ENCODE measurements at regions not wholly inside any gene's neighbourhood (a gene's known extent, or its start where the extent isn't known, plus 50 kb on each side); places are given as distances from the start of the nearest gene placed in this dataset.

DNA sequence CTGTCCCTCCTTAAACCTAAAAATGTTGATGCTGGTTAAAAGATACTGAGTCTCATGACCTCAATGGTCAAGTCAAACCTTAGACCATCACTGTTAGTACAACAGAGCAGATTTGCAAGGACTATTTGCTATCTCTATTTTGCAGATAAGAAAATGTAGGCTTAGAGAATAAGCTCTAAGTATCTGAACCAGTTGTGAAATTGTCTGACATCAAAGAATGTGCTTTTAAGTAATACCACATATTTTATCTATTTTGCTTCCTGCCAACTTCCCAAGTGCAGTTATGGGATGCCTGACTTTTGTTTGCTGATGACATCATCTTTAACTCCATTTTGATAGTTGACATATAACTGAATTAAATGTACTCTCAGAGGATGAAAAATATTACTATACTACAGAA, 83.6 kb upstream of the TMEM106B start:
- TF ChIP-seq POLR2A (IDR thresholded peaks at IDR 0.05), result no peak
- TF ChIP-seq, protein P1, sequence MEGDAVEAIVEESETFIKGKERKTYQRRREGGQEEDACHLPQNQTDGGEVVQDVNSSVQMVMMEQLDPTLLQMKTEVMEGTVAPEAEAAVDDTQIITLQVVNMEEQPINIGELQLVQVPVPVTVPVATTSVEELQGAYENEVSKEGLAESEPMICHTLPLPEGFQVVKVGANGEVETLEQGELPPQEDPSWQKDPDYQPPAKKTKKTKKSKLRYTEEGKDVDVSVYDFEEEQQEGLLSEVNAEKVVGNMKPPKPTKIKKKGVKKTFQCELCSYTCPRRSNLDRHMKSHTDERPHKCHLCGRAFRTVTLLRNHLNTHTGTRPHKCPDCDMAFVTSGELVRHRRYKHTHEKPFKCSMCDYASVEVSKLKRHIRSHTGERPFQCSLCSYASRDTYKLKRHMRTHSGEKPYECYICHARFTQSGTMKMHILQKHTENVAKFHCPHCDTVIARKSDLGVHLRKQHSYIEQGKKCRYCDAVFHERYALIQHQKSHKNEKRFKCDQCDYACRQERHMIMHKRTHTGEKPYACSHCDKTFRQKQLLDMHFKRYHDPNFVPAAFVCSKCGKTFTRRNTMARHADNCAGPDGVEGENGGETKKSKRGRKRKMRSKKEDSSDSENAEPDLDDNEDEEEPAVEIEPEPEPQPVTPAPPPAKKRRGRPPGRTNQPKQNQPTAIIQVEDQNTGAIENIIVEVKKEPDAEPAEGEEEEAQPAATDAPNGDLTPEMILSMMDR (IDR thresholded peaks at IDR 0.05), result no peak
